Cardiac muscle cell (in vitro differentiated cells and primary cell): ENCODE measurements at regions not wholly inside any gene's neighbourhood (a gene's known extent, or its start where the extent isn't known, plus 50 kb on each side); places are given as distances from the start of the nearest gene placed in this dataset.
"Not testable (repeated sequence)": the region's sequence is repeated elsewhere in the genome, so short reads cannot be mapped to it uniquely, and the experiment has no call there.

ENCODE experiments used
- DNase-seq, 2 donors: peaks; one replicate each; pipeline versions ENCODE4 v3.0.0 to v3.0.0-alpha.2; 2010 to 2017; ENCODE audit warnings: low read depth in 1 of 2, low spot score in 1 of 2
- H3K27ac ChIP-seq: fragments of 200-600 bp; sonication (generic); 2 replicates; pipeline ENCODE4 v1.5.1; 2016
- H3K27me3 ChIP-seq: fragments of 200-600 bp; sonication (generic); 2 replicates; pipeline ENCODE4 v1.6.0; 2016; ENCODE audit warnings: control low read depth
- H3K36me3 ChIP-seq: fragments of 200-600 bp; sonication (generic); 2 replicates; pipeline ENCODE4 v1.5.1; 2016; ENCODE audit warnings: control low read depth
- H3K4me1 ChIP-seq: fragments of 200-600 bp; sonication (generic); 2 replicates; pipeline ENCODE4 v1.8.1; 2017; ENCODE audit warnings: low read depth, mild to moderate bottlenecking, mixed run types
- H3K4me3 ChIP-seq: fragments of 200-600 bp; sonication (generic); 2 replicates; pipeline ENCODE4 v1.5.1; 2016; ENCODE audit warnings: mild to moderate bottlenecking
- H3K9me3 ChIP-seq: fragments of 200-600 bp; sonication (generic); 2 replicates; pipeline ENCODE4 v1.5.1; 2017; ENCODE audit warnings: low read depth, mild to moderate bottlenecking, control low read depth
- CTCF ChIP-seq: IDR thresholded peaks from 2 replicates; pipeline ENCODE4 v1.5.1; 2012; ENCODE audit warnings: low read depth, mild to moderate bottlenecking, low read length

- Histone ChIP-seq H3K27me3 (no peaks in the 10 kb centered on the region), H3K27ac (no peak overlapping the region), H3K36me3 (no peaks in the 10 kb centered on the region), H3K9me3 (no peaks in the 10 kb centered on the region), H3K4me3 (no peak overlapping the region), H3K4me1 (peaks cover 34% of the 10 kb centered on the region)
- no peak for DNase-seq
- TF ChIP-seq CTCF: no peak
These were observed 84.3 kb upstream of the PODXL start for GRCh38 chr7:131640686-131641085.

GRCh38 chr7:131638641-131639430 lies 82.4 kb upstream of the PODXL start:
- Histone ChIP-seq H3K27me3 (no peaks in the 10 kb centered on the region), H3K4me1 (peaks cover 34% of the 10 kb centered on the region), H3K36me3 (no peaks in the 10 kb centered on the region), H3K9me3 (no peaks in the 10 kb centered on the region), H3K4me3 (no peak overlapping the region), H3K27ac (no peak overlapping the region)
- TF ChIP-seq CTCF: no peak
- DNase-seq: no peak

GRCh38 chr7:131637859-131638258 lies 81.4 kb upstream of the PODXL start:
- DNase-seq: no peak
- H3K9me3 ChIP-seq: no peaks in the 10 kb centered on the region
- H3K27ac ChIP-seq: no peak overlapping the region
- H3K4me3 ChIP-seq: no peak overlapping the region
- no peaks in the 10 kb centered on the region for H3K27me3 ChIP-seq
- H3K4me1 ChIP-seq: peaks cover 27% of the 10 kb centered on the region
- H3K36me3 ChIP-seq: no peaks in the 10 kb centered on the region
- no peak for TF ChIP-seq CTCF

- H3K4me3 ChIP-seq: no peak overlapping the region
- DNase-seq: no peak
- peaks cover 16% of the 10 kb centered on the region for H3K4me1 ChIP-seq
- no peak overlapping the region for H3K27ac ChIP-seq
- H3K27me3 ChIP-seq: no peaks in the 10 kb centered on the region
- no peaks in the 10 kb centered on the region for H3K36me3 ChIP-seq
- no peak for TF ChIP-seq CTCF
- H3K9me3 ChIP-seq: no peaks in the 10 kb centered on the region
These were observed 79.7 kb upstream of the PODXL start for GRCh38 chr7:131636092-131636491.

- DNase-seq, H3K27ac ChIP-seq, H3K27me3 ChIP-seq, H3K36me3 ChIP-seq, H3K4me3 ChIP-seq, H3K9me3 ChIP-seq: not testable (repeated sequence)
- peaks cover 13% of the 10 kb centered on the region for H3K4me1 ChIP-seq
These were observed 77.8 kb upstream of the PODXL start for GRCh38 chr7:131634197-131634596.

- DNase-seq: peak in 1 of 2 donors; percentile 60
- Histone ChIP-seq H3K9me3 (no peaks in the 10 kb centered on the region), H3K36me3 (no peaks in the 10 kb centered on the region), H3K4me3 (no peak overlapping the region), H3K4me1 (peaks cover 15% of the 10 kb centered on the region), H3K27me3 (no peaks in the 10 kb centered on the region), H3K27ac (peak overlapping the region; percentile 14)
- no peak for TF ChIP-seq CTCF
These were observed 77.0 kb upstream of the PODXL start for GRCh38 chr7:131633342-131633843.
